B cell (primary cell): ENCODE measurements at regions not wholly inside any gene's neighbourhood (a gene's known extent, or its start where the extent isn't known, plus 50 kb on each side); places are given as distances from the start of the nearest gene placed in this dataset.
A peak's percentile ranks its signal among the peaks of the same experiment; 100 is the strongest.

Experiments
- ATAC-seq: fragments of 200-7000 bp; cut with Tn5 transposase; one replicate; pipeline ENCODE4 v1.10.0; 2021; ENCODE audit warnings: low read depth, mild to moderate bottlenecking, moderate number of reproducible peaks, moderate library complexity
- CTCF ChIA-PET: fragments of 350-600 bp; sonication (Branson Sonifier 250); formaldehyde crosslinking; loops from one replicate; lab custom pipeline; 2021; ENCODE audit warnings: antibody characterized with exemption, inconsistent platforms; lab: Charles Lee
- POLR2A ChIA-PET: fragments of 350-600 bp; sonication (Branson Sonifier 250); formaldehyde crosslinking; loops from one replicate; lab custom pipeline; 2021; ENCODE audit warnings: antibody characterized with exemption; lab: Charles Lee
- DNase-seq: peaks from one replicate; pipeline ENCODE4 v3.0.0; 2013
- H2AFZ ChIP-seq: 2 replicates; pipeline ENCODE4 v1.6.1; 2012; ENCODE audit warnings: mild to moderate bottlenecking, low read depth, low read length; ENCODE audit not compliant: insufficient read depth, poor library complexity, severe bottlenecking
- H3K27ac ChIP-seq, 2 donors: 1 replicate in 1 of 2; 2 replicates in 1 of 2; pipeline ENCODE4 v1.5.1; 2012 to 2013; ENCODE audit warnings: low read length in 2 of 2, mild to moderate bottlenecking in 2 of 2, moderate library complexity in 1 of 2
- H3K27me3 ChIP-seq, 4 experiments: fragments of 200-600 bp in 1 of 4; sonication (generic) in 1 of 4; replicated peaks in 1 of 4; 1 replicate in 2 of 4; 2 replicates in 2 of 4; pipeline versions ENCODE4 v1.6.1 to v1.7.0; 2013 to 2016; ENCODE audit warnings: low read length in 3 of 4, mild to moderate bottlenecking in 2 of 4, mixed read lengths in 1 of 4, moderate library complexity in 1 of 4; ENCODE audit not compliant: insufficient read depth in 4 of 4, control insufficient read depth in 3 of 4; ENCODE audit errors: control extremely low read depth in 1 of 4
- H3K36me3 ChIP-seq, 2 experiments: replicated peaks in 1 of 2; 1 replicate in 1 of 2; 2 replicates in 1 of 2; pipeline versions ENCODE4 v1.6.1 to v1.7.1; 2013; ENCODE audit warnings: low read length in 1 of 2; ENCODE audit not compliant: insufficient read depth in 2 of 2, control insufficient read depth in 1 of 2; ENCODE audit errors: control extremely low read depth in 1 of 2, extremely low read depth in 1 of 2
- H3K4me1 ChIP-seq, 2 donors: fragments of 200-600 bp in 1 of 2; sonication (generic) in 1 of 2; 1 replicate in 1 of 2; 2 replicates in 1 of 2; pipeline versions ENCODE4 v1.5.1 to v1.6.1; 2013 to 2017; ENCODE audit warnings: low read length in 2 of 2; ENCODE audit not compliant: control insufficient read depth in 2 of 2, insufficient read depth in 2 of 2
- H3K4me2 ChIP-seq: replicated peaks from 2 replicates; pipeline ENCODE3; 2012; ENCODE audit warnings: mild to moderate bottlenecking, low read depth, low read length; ENCODE audit not compliant: poor library complexity, severe bottlenecking
- H3K4me3 ChIP-seq, 5 experiments: fragments of 200-600 bp in 1 of 5; sonication (generic) in 1 of 5; 1 replicate in 3 of 5; 2 replicates in 2 of 5; pipeline versions ENCODE4 v1.5.1 to v1.7.0; 2011 to 2016; ENCODE audit warnings: low read length in 4 of 5, mild to moderate bottlenecking in 4 of 5, low read depth in 2 of 5, control low read depth in 1 of 5, moderate library complexity in 1 of 5; ENCODE audit not compliant: insufficient read depth in 1 of 5; ENCODE audit errors: control extremely low read depth in 1 of 5, extremely low read depth in 1 of 5
- H3K79me2 ChIP-seq: fragments of 200-600 bp; sonication (generic); one replicate; pipeline ENCODE4 v1.6.0; 2016; ENCODE audit warnings: low read length; ENCODE audit not compliant: control insufficient read depth, insufficient read depth
- H3K9ac ChIP-seq: fragments of 200-600 bp; sonication (generic); 2 replicates; pipeline ENCODE4 v1.6.1; 2017; ENCODE audit warnings: mild to moderate bottlenecking, low read length, moderate library complexity
- H3K9me3 ChIP-seq, 3 donors: one replicate each; pipeline versions ENCODE4 v1.6.1 to v1.7.1; 2013; ENCODE audit warnings: low read length in 2 of 3; ENCODE audit not compliant: control insufficient read depth in 2 of 3, insufficient read depth in 1 of 3; ENCODE audit errors: control extremely low read depth in 1 of 3
- H4K20me1 ChIP-seq: 2 replicates; pipeline ENCODE4 v1.6.0; 2012; ENCODE audit warnings: mild to moderate bottlenecking, low read length; ENCODE audit not compliant: insufficient read depth, control insufficient read depth, poor library complexity, severe bottlenecking
- H3K27ac Mint-ChIP-seq: one replicate; pipeline ENCODE4 v1.8.0; 2021; ENCODE audit warnings: mixed read lengths
- H3K27me3 Mint-ChIP-seq: one replicate; pipeline ENCODE4 v1.8.0; 2021; ENCODE audit warnings: mixed read lengths
- H3K4me1 Mint-ChIP-seq: one replicate; pipeline ENCODE4 v1.8.0; 2021; ENCODE audit warnings: mixed read lengths
- H3K4me3 Mint-ChIP-seq: one replicate; pipeline ENCODE4 v1.8.0; 2021; ENCODE audit warnings: mixed read lengths
- H3K9me3 Mint-ChIP-seq: one replicate; pipeline ENCODE4 v1.8.0; 2022; ENCODE audit warnings: mixed read lengths; ENCODE audit not compliant: insufficient read depth
- CTCF ChIP-seq: fragments of 200-600 bp; IDR thresholded peaks from one replicate; pipeline ENCODE4 v1.8.0; 2022; ENCODE audit warnings: antibody characterized with exemption, mild to moderate bottlenecking
- EZH2 ChIP-seq: IDR thresholded peaks from 2 replicates; pipeline ENCODE4 v1.6.1; 2012; ENCODE audit warnings: borderline replicate concordance, low read depth, mild to moderate bottlenecking, moderate library complexity, low read length; ENCODE audit not compliant: insufficient read depth, poor library complexity, severe bottlenecking
- WGBS: methylation state at CpG from one replicate; pipeline ENCODE4 v1.1.5; 2013; ENCODE audit warnings: missing lambda C conversion rate; ENCODE audit not compliant: insufficient coverage; 5-methylcytosine and 5-hydroxymethylcytosine counted together
- intact Hi-C: fragments of 100-400 bp; cut with micrococcal nuclease; formaldehyde crosslinking; loops from one replicate; pipeline ENCODE4 v1.10.0; 2022

GRCh38 chr1:117753652-117754051, 147.8 kb downstream of the TENT5C start:
- no peak overlapping the region for H3K4me3 ChIP-seq
- H3K27me3 ChIP-seq: peaks cover 0 to 15% (median 10%) of the 10 kb centered on the region in 4 experiments
- H3K4me1 ChIP-seq: peaks cover 9% of the 10 kb centered on the region in 2 donors
- WGBS: 17% methylated on average over 2 of the region's 5 CpGs
- no peaks in the 10 kb centered on the region for H3K9me3 Mint-ChIP-seq
- no peak overlapping the region for H3K27ac Mint-ChIP-seq
- peak overlapping the region; percentile 31 for H2AFZ ChIP-seq
- H3K79me2 ChIP-seq: no peaks in the 10 kb centered on the region
- H3K9ac ChIP-seq: no peak overlapping the region
- ATAC-seq: no peak
- TF ChIP-seq CTCF: no peak
- no peak for TF ChIP-seq EZH2
- intact Hi-C loops: loop anchor here (1.0 to 10.0 kb wide), 3 partner anchors 218 to 389 kb away; partner anchors contain the start of gene MAN1A2
- ChIA-PET CTCF (interaction anchor here (0.7 to 12.0 kb wide), 61 partner anchors 7 to 686 kb away, joined by 3 to 511 read pairs (median 5); partner anchors contain the start of gene TENT5C), POLR2A (no interaction called here)
- H3K4me3 Mint-ChIP-seq: no peak overlapping the region
- no peak overlapping the region for H3K27ac ChIP-seq
- H4K20me1 ChIP-seq: no peaks in the 10 kb centered on the region
- peaks cover 0 to 1% (median 0%) of the 10 kb centered on the region in 3 donors for H3K9me3 ChIP-seq
- H3K36me3 ChIP-seq: no peaks in the 10 kb centered on the region
- H3K27me3 Mint-ChIP-seq: peaks cover 48% of the 10 kb centered on the region
- peak overlapping the region; percentile 54 for H3K4me2 ChIP-seq
- H3K4me1 Mint-ChIP-seq: peaks cover 10% of the 10 kb centered on the region
- no peak for DNase-seq

- intact Hi-C loops: loop anchor here (1.0 to 10.0 kb wide), 3 partner anchors 219 to 390 kb away; partner anchors contain the start of gene MAN1A2
- Mint-ChIP-seq H3K9me3 (no peaks in the 10 kb centered on the region), H3K27me3 (peaks cover 53% of the 10 kb centered on the region), H3K4me1 (peaks cover 14% of the 10 kb centered on the region), H3K4me3 (no peak overlapping the region), H3K27ac (no peak overlapping the region)
- no peak overlapping the region for H3K27ac ChIP-seq
- H3K27me3 ChIP-seq: peaks cover 0 to 18% (median 11%) of the 10 kb centered on the region in 4 experiments
- peak overlapping the region; percentile 54 for H3K4me2 ChIP-seq
- TF ChIP-seq CTCF (peak; percentile 93), EZH2 (no peak)
- H3K36me3 ChIP-seq: no peaks in the 10 kb centered on the region
- peak overlapping the region; percentile 31 for H2AFZ ChIP-seq
- H3K9ac ChIP-seq: no peak overlapping the region
- H4K20me1 ChIP-seq: no peaks in the 10 kb centered on the region
- 38% methylated on average over 2 of the region's 9 CpGs for WGBS
- peaks cover 10 to 13% of the 10 kb centered on the region in 2 donors for H3K4me1 ChIP-seq
- peak; percentile 73 for DNase-seq
- H3K4me3 ChIP-seq: no peak overlapping the region
- peak; percentile 42 for ATAC-seq
- ChIA-PET CTCF (interaction anchor here (0.7 to 12.0 kb wide), 65 partner anchors 8 to 686 kb away, joined by 3 to 511 read pairs (median 5); partner anchors contain the start of gene TENT5C), POLR2A (no interaction called here)
- no peaks in the 10 kb centered on the region for H3K9me3 ChIP-seq
- no peaks in the 10 kb centered on the region for H3K79me2 ChIP-seq
Measured at GRCh38 chr1:117754061-117754969, 148.5 kb downstream of the TENT5C start.
